Hepatocyte (in vitro differentiated cells): ENCODE measurements at regions not wholly inside any gene's neighbourhood (a gene's known extent, or its start where the extent isn't known, plus 50 kb on each side); places are given as distances from the start of the nearest gene placed in this dataset.

Source experiments
- DNase-seq: peaks from one replicate; pipeline ENCODE4 v3.0.0-alpha.2; 2016; ENCODE audit warnings: low spot score
- H2AFZ ChIP-seq: fragments of 200-600 bp; sonication (generic); 2 replicates; pipeline ENCODE4 v1.6.0; 2016; ENCODE audit warnings: antibody characterized with exemption, mild to moderate bottlenecking
- H3K27ac ChIP-seq: fragments of 200-600 bp; sonication (generic); 2 replicates; pipeline ENCODE4 v1.5.1; 2016; ENCODE audit warnings: mild to moderate bottlenecking
- H3K27me3 ChIP-seq: fragments of 200-600 bp; sonication (generic); 2 replicates; pipeline ENCODE4 v1.6.1; 2016
- H3K36me3 ChIP-seq: fragments of 200-600 bp; sonication (generic); replicated peaks from 2 replicates; pipeline ENCODE4 v1.5.1; 2016; ENCODE audit warnings: low read depth; ENCODE audit not compliant: insufficient read depth
- H3K4me1 ChIP-seq: fragments of 200-600 bp; sonication (generic); 2 replicates; pipeline ENCODE4 v1.5.1; 2016; ENCODE audit warnings: mild to moderate bottlenecking, moderate library complexity; ENCODE audit not compliant: insufficient read depth
- H3K4me2 ChIP-seq: fragments of 200-600 bp; sonication (generic); 2 replicates; pipeline ENCODE4 v1.6.0; 2016
- H3K4me3 ChIP-seq: fragments of 200-600 bp; sonication (generic); 2 replicates; pipeline ENCODE4 v1.5.1; 2016; ENCODE audit warnings: mild to moderate bottlenecking
- H3K79me2 ChIP-seq: fragments of 200-600 bp; sonication (generic); 2 replicates; pipeline ENCODE4 v1.6.0; 2017; ENCODE audit warnings: mild to moderate bottlenecking
- H3K9me2 ChIP-seq: fragments of 200-600 bp; sonication (generic); replicated peaks from 2 replicates; pipeline ENCODE4 v1.6.0; 2017; ENCODE audit warnings: mild to moderate bottlenecking; ENCODE audit not compliant: insufficient read depth
- H3K9me3 ChIP-seq: fragments of 200-600 bp; sonication (generic); 2 replicates; pipeline ENCODE4 v1.5.1; 2016; ENCODE audit warnings: low read depth, mild to moderate bottlenecking
- H4K20me1 ChIP-seq: fragments of 200-600 bp; sonication (generic); 2 replicates; pipeline ENCODE4 v1.6.0; 2016; ENCODE audit warnings: mild to moderate bottlenecking; ENCODE audit not compliant: insufficient read depth, poor library complexity, severe bottlenecking
- EZH2 ChIP-seq: fragments of 200-600 bp; sonication (generic); IDR thresholded peaks from 2 replicates; pipeline ENCODE4 v1.6.1; 2016; ENCODE audit warnings: antibody characterized with exemption, mild to moderate bottlenecking, borderline replicate concordance
- EZH2phosphoT487 ChIP-seq: fragments of 200-600 bp; sonication (generic); IDR thresholded peaks from one replicate; pipeline ENCODE4 v1.6.1; 2018; ENCODE audit warnings: antibody characterized with exemption, mild to moderate bottlenecking, low read depth, moderate library complexity; ENCODE audit not compliant: unreplicated experiment, severe bottlenecking
- WGBS: methylation state at CpG from one replicate; pipeline ENCODE4 v1.1.6; 2016; ENCODE audit warnings: low lambda C conversion rate; ENCODE audit errors: missing lambda C conversion rate; 5-methylcytosine and 5-hydroxymethylcytosine counted together
- TF ChIP-seq, protein P1 (sequence below): fragments of 200-600 bp; sonication (generic); IDR thresholded peaks from 2 replicates; pipeline ENCODE4 v1.5.1; 2016; ENCODE audit warnings: antibody characterized with exemption, mild to moderate bottlenecking; ENCODE audit not compliant: poor library complexity

DNA sequence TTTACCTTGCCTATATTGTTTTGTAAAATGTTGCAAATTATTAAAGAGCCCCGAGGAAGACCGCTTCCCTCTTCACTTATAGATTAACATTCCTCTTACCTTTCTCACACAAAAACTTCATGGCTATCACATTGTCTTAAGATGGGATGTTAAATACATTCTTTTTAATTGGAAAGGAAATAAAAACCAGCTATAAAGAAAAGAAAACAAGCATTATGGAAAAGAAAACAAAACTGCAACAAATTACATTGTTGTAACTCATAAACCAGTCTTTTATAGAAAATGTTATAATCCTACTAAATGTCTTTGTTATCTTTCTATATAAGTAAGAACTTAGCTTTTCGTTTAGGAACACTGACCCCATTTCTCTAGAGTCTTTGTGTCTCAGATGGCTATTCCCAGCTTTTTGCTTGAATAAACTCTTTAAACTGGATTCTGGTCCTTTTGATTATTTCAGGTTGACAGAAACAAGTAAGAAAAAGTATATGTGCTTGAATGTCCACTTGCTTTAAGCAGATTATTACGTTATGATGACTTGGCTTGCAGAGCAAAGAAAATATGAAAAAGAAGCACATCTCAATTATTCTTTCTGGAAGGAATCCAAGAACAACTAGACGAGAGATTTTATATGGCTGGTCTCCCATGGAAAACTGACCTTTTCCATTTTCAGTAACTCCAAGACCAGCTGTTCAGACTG, 128.2 kb downstream of the AKR1D1 start:
- TF ChIP-seq EZH2 (no peak), EZH2phosphoT487 (no peak)
- TF ChIP-seq, protein P1, sequence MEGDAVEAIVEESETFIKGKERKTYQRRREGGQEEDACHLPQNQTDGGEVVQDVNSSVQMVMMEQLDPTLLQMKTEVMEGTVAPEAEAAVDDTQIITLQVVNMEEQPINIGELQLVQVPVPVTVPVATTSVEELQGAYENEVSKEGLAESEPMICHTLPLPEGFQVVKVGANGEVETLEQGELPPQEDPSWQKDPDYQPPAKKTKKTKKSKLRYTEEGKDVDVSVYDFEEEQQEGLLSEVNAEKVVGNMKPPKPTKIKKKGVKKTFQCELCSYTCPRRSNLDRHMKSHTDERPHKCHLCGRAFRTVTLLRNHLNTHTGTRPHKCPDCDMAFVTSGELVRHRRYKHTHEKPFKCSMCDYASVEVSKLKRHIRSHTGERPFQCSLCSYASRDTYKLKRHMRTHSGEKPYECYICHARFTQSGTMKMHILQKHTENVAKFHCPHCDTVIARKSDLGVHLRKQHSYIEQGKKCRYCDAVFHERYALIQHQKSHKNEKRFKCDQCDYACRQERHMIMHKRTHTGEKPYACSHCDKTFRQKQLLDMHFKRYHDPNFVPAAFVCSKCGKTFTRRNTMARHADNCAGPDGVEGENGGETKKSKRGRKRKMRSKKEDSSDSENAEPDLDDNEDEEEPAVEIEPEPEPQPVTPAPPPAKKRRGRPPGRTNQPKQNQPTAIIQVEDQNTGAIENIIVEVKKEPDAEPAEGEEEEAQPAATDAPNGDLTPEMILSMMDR = no peak
- 52% methylated on average over 5 of the region's 5 CpGs for WGBS

DNA sequence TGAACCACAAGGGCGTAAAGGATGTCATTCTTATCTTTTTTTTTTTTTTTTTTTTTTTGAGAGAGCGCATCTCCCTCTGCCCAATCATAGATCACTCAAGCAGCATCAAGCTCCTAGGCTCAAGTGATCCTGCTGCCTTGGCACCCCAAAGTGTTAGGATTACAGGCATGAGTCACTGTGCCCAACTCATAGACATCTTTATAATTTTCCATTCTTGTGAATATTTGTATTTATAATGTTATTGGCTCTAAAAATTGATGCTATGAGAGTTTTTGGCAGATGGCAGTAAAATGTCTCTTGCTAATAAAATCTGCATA, 128.7 kb downstream of the AKR1D1 start:
- no peaks in the 10 kb centered on the region for H4K20me1 ChIP-seq
- H2AFZ ChIP-seq = no peak overlapping the region
- 84% methylated on average over 2 of the region's 2 CpGs for WGBS
- no peaks in the 10 kb centered on the region for H3K36me3 ChIP-seq
- no peaks in the 10 kb centered on the region for H3K4me1 ChIP-seq
- H3K79me2 ChIP-seq = no peaks in the 10 kb centered on the region
- no peak overlapping the region for H3K27ac ChIP-seq
- no peak overlapping the region for H3K4me3 ChIP-seq
- no peak for DNase-seq
- H3K9me2 ChIP-seq = no peaks in the 10 kb centered on the region
- no peaks in the 10 kb centered on the region for H3K27me3 ChIP-seq
- no peaks in the 10 kb centered on the region for H3K9me3 ChIP-seq
- no peak overlapping the region for H3K4me2 ChIP-seq
- TF ChIP-seq EZH2 (no peak), EZH2phosphoT487 (no peak)
- TF ChIP-seq, protein P1 = no peak

More for the DNA sequence above, 128.2 kb downstream of the AKR1D1 start:
- Histone ChIP-seq H3K79me2 (no peaks in the 10 kb centered on the region), H3K27me3 (no peaks in the 10 kb centered on the region), H3K4me3 (no peak overlapping the region), H3K9me3 (no peaks in the 10 kb centered on the region), H3K27ac (no peak overlapping the region), H3K4me1 (no peaks in the 10 kb centered on the region), H4K20me1 (no peaks in the 10 kb centered on the region), H3K36me3 (no peaks in the 10 kb centered on the region), H2AFZ (no peak overlapping the region), H3K4me2 (no peak overlapping the region), H3K9me2 (no peaks in the 10 kb centered on the region)
- DNase-seq = no peak

DNA sequence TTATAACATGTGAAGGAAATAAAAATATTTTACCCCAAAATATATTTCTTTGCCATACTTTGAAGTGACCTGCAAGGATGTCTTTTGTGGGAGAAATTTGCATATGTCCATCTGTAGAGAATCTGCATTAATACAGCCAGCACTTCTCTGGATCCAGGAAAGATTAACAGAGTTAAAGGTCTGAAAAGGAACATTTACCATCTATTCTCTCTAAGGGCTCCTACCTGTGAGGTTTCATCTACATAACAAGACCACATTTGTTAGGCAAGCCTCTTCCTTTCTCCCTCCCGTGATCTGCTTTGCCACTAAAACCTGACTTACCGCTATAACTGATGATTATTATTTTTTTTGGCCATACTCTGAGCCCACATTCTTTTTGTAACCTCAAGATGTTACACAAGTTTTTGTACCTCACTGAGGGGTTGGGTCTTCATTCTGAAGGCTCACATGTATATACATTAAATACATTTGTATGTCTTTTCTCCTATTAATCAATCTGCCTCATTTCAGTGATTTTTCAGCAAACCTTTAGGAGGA, 129.4 kb downstream of the AKR1D1 start:
- H3K4me2 ChIP-seq = no peak overlapping the region
- H4K20me1 ChIP-seq = no peaks in the 10 kb centered on the region
- no peak overlapping the region for H3K4me3 ChIP-seq
- no peak for DNase-seq
- H3K4me1 ChIP-seq = no peaks in the 10 kb centered on the region
- H3K27me3 ChIP-seq = no peaks in the 10 kb centered on the region
- H3K9me2 ChIP-seq = no peaks in the 10 kb centered on the region
- H2AFZ ChIP-seq = no peak overlapping the region
- H3K36me3 ChIP-seq = no peaks in the 10 kb centered on the region
- H3K9me3 ChIP-seq = no peaks in the 10 kb centered on the region
- TF ChIP-seq EZH2 (no peak), EZH2phosphoT487 (no peak)
- TF ChIP-seq, protein P1 = no peak
- no peak overlapping the region for H3K27ac ChIP-seq
- 79% methylated on average over 2 of the region's 2 CpGs for WGBS
- no peaks in the 10 kb centered on the region for H3K79me2 ChIP-seq
